Glutamatergic neuron (in vitro differentiated cells): ENCODE measurements at regions not wholly inside any gene's neighbourhood (a gene's known extent, or its start where the extent isn't known, plus 50 kb on each side); places are given as distances from the start of the nearest gene placed in this dataset.

Source experiments
- DNase-seq: peaks from one replicate; pipeline ENCODE4 v3.0.0; 2022
- H3K27ac Mint-ChIP-seq: one replicate; pipeline ENCODE4 v1.8.0; 2020; ENCODE audit warnings: mild to moderate bottlenecking, mixed read lengths, inconsistent platforms; ENCODE audit not compliant: unreplicated experiment
- H3K27me3 Mint-ChIP-seq: one replicate; pipeline ENCODE4 v1.8.0; 2020; ENCODE audit warnings: mild to moderate bottlenecking, moderate library complexity, mixed read lengths, inconsistent platforms; ENCODE audit not compliant: unreplicated experiment
- H3K36me3 Mint-ChIP-seq: one replicate; pipeline ENCODE4 v1.8.0; 2020; ENCODE audit warnings: mild to moderate bottlenecking, mixed read lengths, inconsistent platforms; ENCODE audit not compliant: unreplicated experiment
- H3K4me1 Mint-ChIP-seq: one replicate; pipeline ENCODE4 v1.8.0; 2020; ENCODE audit warnings: mild to moderate bottlenecking, low read depth, mixed read lengths, inconsistent platforms; ENCODE audit not compliant: unreplicated experiment
- H3K4me3 Mint-ChIP-seq: one replicate; pipeline ENCODE4 v1.8.0; 2020; ENCODE audit warnings: mild to moderate bottlenecking, mixed read lengths, inconsistent platforms; ENCODE audit not compliant: unreplicated experiment
- H3K9me3 Mint-ChIP-seq: one replicate; pipeline ENCODE4 v1.8.0; 2020; ENCODE audit warnings: mild to moderate bottlenecking, moderate library complexity, mixed read lengths, inconsistent platforms; ENCODE audit not compliant: unreplicated experiment
- TF ChIP-seq, protein P1 (sequence below): fragments of 200-600 bp; sonication (generic); IDR thresholded peaks from one replicate; pipeline ENCODE4 v1.5.0; 2021; ENCODE audit not compliant: partially characterized antibody, unreplicated experiment

DNA sequence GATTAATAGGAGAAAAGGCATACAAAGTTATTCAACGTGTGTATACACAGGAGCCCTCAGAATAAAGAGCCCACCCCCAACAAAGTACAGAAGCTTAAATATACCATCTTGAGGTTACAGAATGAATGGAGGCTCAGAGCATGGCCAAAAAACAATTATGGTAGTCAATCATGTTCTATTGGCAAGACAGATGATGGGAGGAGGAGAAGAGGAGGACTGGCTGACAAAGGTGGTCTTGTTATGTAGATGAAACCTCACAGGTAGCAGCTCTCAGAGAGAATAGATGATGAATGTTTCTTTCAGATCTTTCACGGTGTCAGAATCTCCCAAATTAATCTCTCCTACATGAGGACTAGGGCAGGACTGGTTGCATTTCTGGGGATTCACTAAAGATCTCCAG lies 66.0 kb downstream of the ARL4C start:
- TF ChIP-seq, protein P1, sequence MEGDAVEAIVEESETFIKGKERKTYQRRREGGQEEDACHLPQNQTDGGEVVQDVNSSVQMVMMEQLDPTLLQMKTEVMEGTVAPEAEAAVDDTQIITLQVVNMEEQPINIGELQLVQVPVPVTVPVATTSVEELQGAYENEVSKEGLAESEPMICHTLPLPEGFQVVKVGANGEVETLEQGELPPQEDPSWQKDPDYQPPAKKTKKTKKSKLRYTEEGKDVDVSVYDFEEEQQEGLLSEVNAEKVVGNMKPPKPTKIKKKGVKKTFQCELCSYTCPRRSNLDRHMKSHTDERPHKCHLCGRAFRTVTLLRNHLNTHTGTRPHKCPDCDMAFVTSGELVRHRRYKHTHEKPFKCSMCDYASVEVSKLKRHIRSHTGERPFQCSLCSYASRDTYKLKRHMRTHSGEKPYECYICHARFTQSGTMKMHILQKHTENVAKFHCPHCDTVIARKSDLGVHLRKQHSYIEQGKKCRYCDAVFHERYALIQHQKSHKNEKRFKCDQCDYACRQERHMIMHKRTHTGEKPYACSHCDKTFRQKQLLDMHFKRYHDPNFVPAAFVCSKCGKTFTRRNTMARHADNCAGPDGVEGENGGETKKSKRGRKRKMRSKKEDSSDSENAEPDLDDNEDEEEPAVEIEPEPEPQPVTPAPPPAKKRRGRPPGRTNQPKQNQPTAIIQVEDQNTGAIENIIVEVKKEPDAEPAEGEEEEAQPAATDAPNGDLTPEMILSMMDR: no peak
- Mint-ChIP-seq H3K4me3 (no peak overlapping the region), H3K36me3 (peaks cover 2% of the 10 kb centered on the region), H3K4me1 (no peaks in the 10 kb centered on the region), H3K9me3 (no peaks in the 10 kb centered on the region), H3K27ac (no peak overlapping the region), H3K27me3 (peaks cover 1% of the 10 kb centered on the region)
- no peak for DNase-seq

GRCh38 chr2:234429265-234429664 lies 67.6 kb downstream of the ARL4C start:
- DNase-seq: no peak
- Mint-ChIP-seq H3K36me3 (no peaks in the 10 kb centered on the region), H3K27me3 (peaks cover 4% of the 10 kb centered on the region)

GRCh38 chr2:234427081-234428061 lies 69.5 kb downstream of the ARL4C start:
- Mint-ChIP-seq H3K4me1 (no peaks in the 10 kb centered on the region), H3K9me3 (no peaks in the 10 kb centered on the region), H3K27ac (no peak overlapping the region), H3K27me3 (peaks cover 4% of the 10 kb centered on the region), H3K36me3 (no peaks in the 10 kb centered on the region), H3K4me3 (no peak overlapping the region)
- TF ChIP-seq, protein P1: no peak
- DNase-seq: no peak

More at GRCh38 chr2:234429265-234429664, 67.6 kb downstream of the ARL4C start:
- Mint-ChIP-seq H3K27ac (no peak overlapping the region), H3K4me1 (no peaks in the 10 kb centered on the region), H3K4me3 (no peak overlapping the region), H3K9me3 (no peaks in the 10 kb centered on the region)
- TF ChIP-seq, protein P1: no peak

DNA sequence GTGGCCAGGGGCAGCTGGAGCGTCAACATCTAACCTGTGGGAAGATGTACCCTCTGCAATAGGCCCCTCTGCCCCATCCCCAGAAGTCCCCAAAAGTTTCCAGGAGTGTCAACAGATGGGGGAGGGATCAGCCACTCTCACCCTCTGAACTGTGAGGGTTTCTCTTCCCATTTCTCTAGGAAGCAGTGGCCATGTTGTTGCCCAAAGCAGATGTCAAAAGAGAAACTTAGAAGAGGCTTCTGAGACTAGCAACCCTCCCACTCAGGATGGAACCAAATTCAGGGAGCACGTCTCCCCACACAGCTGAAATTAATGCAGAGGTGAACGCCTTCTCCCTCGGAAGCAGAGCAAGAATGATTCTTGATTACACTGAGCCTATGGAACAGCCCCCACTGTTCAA lies 70.3 kb downstream of the ARL4C start:
- Mint-ChIP-seq H3K4me1 (no peaks in the 10 kb centered on the region), H3K27ac (no peak overlapping the region), H3K4me3 (no peak overlapping the region), H3K27me3 (peaks cover 2% of the 10 kb centered on the region), H3K36me3 (no peaks in the 10 kb centered on the region), H3K9me3 (no peaks in the 10 kb centered on the region)
- TF ChIP-seq, protein P1: no peak
- DNase-seq: no peak
